ENCODE measurements at regions not wholly inside any gene's neighbourhood (a gene's known extent, or its start where the extent isn't known, plus 50 kb on each side); places are given as distances from the start of the nearest gene placed in this dataset.

- Histone ChIP-seq H3K4ac (replicated peaks; ENCODE audit: insufficient read length, low read depth, low read length) (no peak overlapping the region), H3K79me2 (ENCODE audit: control insufficient read depth in 1 of 2, insufficient read depth in 2 of 2, low read length in 2 of 2) (no peaks in the 10 kb centered on the region), H2AK5ac (ENCODE audit: low read depth, low read length) (no peak overlapping the region), H3K23me2 (ENCODE audit: low read depth, low read length) (no peaks in the 10 kb centered on the region), H3K4me2 (ENCODE audit: insufficient read depth in 1 of 2, low read depth in 2 of 2, low read length in 2 of 2) (no peak overlapping the region), H2BK12ac (ENCODE audit: low read depth, low read length) (no peak overlapping the region), H4K5ac (ENCODE audit: insufficient read length, low read depth, low read length) (no peak overlapping the region), H3K9me3 (ENCODE audit: insufficient read depth in 2 of 2, low read depth in 1 of 2, low read length in 1 of 2) (no peaks in the 10 kb centered on the region), H3K4me1 (replicated peaks in 1 of 4; ENCODE audit: control insufficient read depth in 3 of 4, insufficient read depth in 4 of 4, low read length in 3 of 4) (no peaks in the 10 kb centered on the region), H3K79me1 (ENCODE audit: low read depth, low read length) (no peaks in the 10 kb centered on the region), H4K20me1 (replicated peaks in 1 of 2; ENCODE audit: control insufficient read depth in 1 of 2, insufficient read depth in 2 of 2, low read length in 2 of 2) (no peaks in the 10 kb centered on the region), H2BK5ac (ENCODE audit: low read depth, low read length) (no peak overlapping the region), H2BK120ac (replicated peaks; ENCODE audit: low read depth, low read length) (no peak overlapping the region), H3K36me3 (ENCODE audit: control insufficient read depth in 2 of 4, insufficient read depth in 4 of 4, low read length in 3 of 4) (no peaks in the 10 kb centered on the region), H2AFZ (ENCODE audit: low read length) (no peak overlapping the region), H2BK15ac (ENCODE audit: low read length) (no peak overlapping the region), H3K23ac (ENCODE audit: insufficient read length) (no peak overlapping the region), H3K27me3 (replicated peaks in 1 of 4; ENCODE audit: control insufficient read depth in 3 of 4, extremely low read depth in 1 of 4, insufficient read depth in 3 of 4, low read length in 3 of 4) (no peaks in the 10 kb centered on the region), H3K18ac (ENCODE audit: extremely low read depth, low read length) (no peak overlapping the region), H3K56ac (replicated peaks; ENCODE audit: insufficient read length, low read depth, low read length) (no peak overlapping the region), H4K8ac (ENCODE audit: extremely low read depth, insufficient read depth, low read length) (no peak overlapping the region), H3K9ac (replicated peaks in 1 of 4; ENCODE audit: extremely low read depth in 1 of 4, low read depth in 3 of 4, low read length in 3 of 4) (no peak overlapping the region; a peak in 1 of 7 replicates), H3K14ac (ENCODE audit: insufficient read length) (no peak overlapping the region), H3K4me3 (ENCODE audit: extremely low read depth in 1 of 4, insufficient read depth in 2 of 4, low read depth in 3 of 4, low read length in 4 of 4) (no peak overlapping the region), H4K91ac (replicated peaks; ENCODE audit: insufficient read length, low read length) (no peak overlapping the region), H3K27ac (ENCODE audit: low read depth, low read length) (no peak overlapping the region), H2BK20ac (ENCODE audit: low read length) (no peak overlapping the region)
- ChIA-PET CTCF (ENCODE audit: partially characterized antibody) (interaction anchor here (0.7 kb wide), 1 partner anchor 977 kb away, joined by 4 read pairs; no protein-coding TSS in a partner anchor), POLR2A (ENCODE audit: partially characterized antibody) (no interaction called here)
- no peak for DNase-seq (ENCODE audit: low read depth in 1 of 2, low spot score in 2 of 2)
- TF ChIP-seq HDAC2 (IDR thresholded peaks at IDR 0.05; ENCODE audit: borderline replicate concordance in 1 of 2, low read depth in 2 of 2, low read length in 2 of 2) (no peak), CTBP2 (IDR thresholded peaks at IDR 0.05; ENCODE audit: borderline replicate concordance, insufficient read depth, insufficient read length, low read length) (no peak), NRF1 (IDR thresholded peaks at IDR 0.05; ENCODE audit: low read depth, low read length) (no peak), GABPA (IDR thresholded peaks at IDR 0.05; ENCODE audit: borderline replicate concordance, insufficient read depth, low read length) (no peak), SP1 (IDR thresholded peaks at IDR 0.05; ENCODE audit: low read depth, low read length) (no peak), JUN (IDR thresholded peaks at IDR 0.05; ENCODE audit: low read depth, low read length) (no peak), BACH1 (IDR thresholded peaks at IDR 0.05; ENCODE audit: low read length) (no peak), E2F6 (IDR thresholded peaks at IDR 0.05) (no peak)
- WGBS, 2 experiments (ENCODE audit: extremely low coverage in 1 of 2, insufficient coverage in 1 of 2, insufficient read length in 1 of 2, insufficient replicate concordance in 2 of 2, low coverage in 1 of 2, low lambda C conversion rate in 2 of 2, missing lambda C conversion rate in 1 of 2), result 93% methylated on average over 4 of the region's 4 CpGs; no CpG with 5 or more reads in 1 of the 2 experiments
- FAIRE-seq, result no peak
Observed at GRCh38 chr2:39874236-39874635, 95.2 kb upstream of the THUMPD2 start.

Data from H1 (cell line).